OCI-LY1 (cell line): ENCODE measurements at regions not wholly inside any gene's neighbourhood (a gene's known extent, or its start where the extent isn't known, plus 50 kb on each side); places are given as distances from the start of the nearest gene placed in this dataset.

Source experiments
- H2AFZ ChIP-seq: fragments of 200-600 bp; sonication (generic), shearing (Covaris generic); 2 replicates; pipeline ENCODE4 v1.6.0; 2014; ENCODE audit warnings: antibody characterized with exemption, mild to moderate bottlenecking, low read length
- H3F3A ChIP-seq: fragments of 200-600 bp; sonication (generic), shearing (Covaris generic); 2 replicates; pipeline ENCODE4 v1.6.0; 2014; ENCODE audit warnings: mild to moderate bottlenecking, antibody characterized with exemption, low read length, moderate library complexity; ENCODE audit not compliant: insufficient read depth
- H3K27ac ChIP-seq: fragments of 200-600 bp; sonication (generic); 2 replicates; pipeline ENCODE4 v1.5.1; 2014; ENCODE audit warnings: low read length, mixed run types, mild to moderate bottlenecking, low read depth; ENCODE audit not compliant: poor library complexity, severe bottlenecking
- H3K27me3 ChIP-seq: fragments of 200-600 bp; sonication (generic); 2 replicates; pipeline ENCODE4 v1.6.0; 2014; ENCODE audit warnings: antibody characterized with exemption, mild to moderate bottlenecking, low read length, moderate library complexity; ENCODE audit not compliant: insufficient read depth
- H3K36me3 ChIP-seq: fragments of 200-600 bp; sonication (generic); 2 replicates; pipeline ENCODE4 v1.6.1; 2014; ENCODE audit warnings: mild to moderate bottlenecking, antibody characterized with exemption, low read length, moderate library complexity, mixed read lengths; ENCODE audit not compliant: insufficient read depth
- H3K4me1 ChIP-seq: fragments of 200-600 bp; sonication (generic); 2 replicates; pipeline ENCODE4 v1.5.1; 2014; ENCODE audit warnings: mild to moderate bottlenecking, low read length, moderate library complexity; ENCODE audit not compliant: insufficient read depth, severe bottlenecking
- H3K4me2 ChIP-seq: fragments of 200-600 bp; sonication (generic), shearing (Covaris generic); 2 replicates; pipeline ENCODE4 v1.6.1; 2014; ENCODE audit warnings: low read length
- H3K4me3 ChIP-seq: fragments of 200-600 bp; sonication (generic); 2 replicates; pipeline ENCODE4 v1.5.1; 2014; ENCODE audit warnings: low read length, low read depth, mild to moderate bottlenecking, mixed read lengths; ENCODE audit not compliant: poor library complexity, severe bottlenecking
- H3K79me2 ChIP-seq: fragments of 200-600 bp; shearing (Covaris generic); 2 replicates; pipeline ENCODE4 v1.6.1; 2016; ENCODE audit warnings: mixed run types, low read length, mixed read lengths; ENCODE audit not compliant: insufficient read depth
- H3K9ac ChIP-seq: fragments of 200-600 bp; sonication (generic), shearing (Covaris generic); 2 replicates; pipeline ENCODE4 v1.6.1; 2014; ENCODE audit warnings: mild to moderate bottlenecking, low read length, mixed read lengths
- H3K9me2 ChIP-seq: fragments of 200-600 bp; sonication (generic), shearing (Covaris generic); 2 replicates; pipeline ENCODE4 v1.6.1; 2014; ENCODE audit warnings: low read depth, mild to moderate bottlenecking, low read length, mixed read lengths
- H3K9me3 ChIP-seq: fragments of 200-600 bp; shearing (Covaris generic); 2 replicates; pipeline ENCODE4 v1.6.1; 2014; ENCODE audit warnings: low read length, mixed read lengths
- H4K20me1 ChIP-seq: fragments of 200-600 bp; sonication (generic), shearing (Covaris generic); 2 replicates; pipeline ENCODE4 v1.6.0; 2016; ENCODE audit warnings: mild to moderate bottlenecking, low read length; ENCODE audit not compliant: insufficient read depth
- CTCF ChIP-seq: fragments of 200-600 bp; sonication (generic), shearing (Covaris generic); IDR thresholded peaks from 2 replicates; pipeline ENCODE4 v1.5.1; 2017; ENCODE audit warnings: mild to moderate bottlenecking, antibody characterized with exemption, low read length, moderate library complexity, mixed read lengths
- EZH2 ChIP-seq: fragments of 200-600 bp; sonication (generic), shearing (Covaris generic); IDR thresholded peaks from 2 replicates; pipeline ENCODE4 v1.8.0; 2017; ENCODE audit warnings: borderline replicate concordance, mixed run types, mild to moderate bottlenecking, antibody characterized with exemption, low read length, moderate library complexity, mixed read lengths

GRCh38 chr2:41320491-41320890 is 727.3 kb upstream of the PKDCC start:
- no peak overlapping the region for H2AFZ ChIP-seq
- no peaks in the 10 kb centered on the region for H3K9me2 ChIP-seq
- no peaks in the 10 kb centered on the region for H3K27me3 ChIP-seq
- no peaks in the 10 kb centered on the region for H3F3A ChIP-seq
- H4K20me1 ChIP-seq: no peaks in the 10 kb centered on the region
- no peak overlapping the region for H3K4me3 ChIP-seq
- H3K4me1 ChIP-seq: no peaks in the 10 kb centered on the region
- H3K9ac ChIP-seq: no peak overlapping the region
- no peaks in the 10 kb centered on the region for H3K36me3 ChIP-seq
- H3K4me2 ChIP-seq: no peak overlapping the region
- no peak overlapping the region for H3K27ac ChIP-seq
- TF ChIP-seq CTCF: no peak
- no peak for TF ChIP-seq EZH2
- H3K9me3 ChIP-seq: no peaks in the 10 kb centered on the region
- no peaks in the 10 kb centered on the region for H3K79me2 ChIP-seq

GRCh38 chr2:41321351-41321750 is 726.5 kb upstream of the PKDCC start:
- Histone ChIP-seq H3K36me3 (no peaks in the 10 kb centered on the region), H4K20me1 (no peaks in the 10 kb centered on the region), H3F3A (no peaks in the 10 kb centered on the region), H3K9ac (no peak overlapping the region), H3K4me1 (no peaks in the 10 kb centered on the region), H3K27me3 (no peaks in the 10 kb centered on the region), H3K9me3 (no peaks in the 10 kb centered on the region), H3K9me2 (no peaks in the 10 kb centered on the region), H3K4me2 (no peak overlapping the region), H3K4me3 (no peak overlapping the region), H2AFZ (no peak overlapping the region), H3K27ac (no peak overlapping the region), H3K79me2 (no peaks in the 10 kb centered on the region)
- no peak for TF ChIP-seq CTCF
- TF ChIP-seq EZH2: no peak

GRCh38 chr2:41326851-41327250 is 721.0 kb upstream of the PKDCC start:
- no peak overlapping the region for H3K4me2 ChIP-seq
- H3K36me3 ChIP-seq: no peaks in the 10 kb centered on the region
- no peaks in the 10 kb centered on the region for H3K9me2 ChIP-seq
- no peaks in the 10 kb centered on the region for H3K79me2 ChIP-seq
- H3K4me3 ChIP-seq: no peak overlapping the region
- no peaks in the 10 kb centered on the region for H3K27me3 ChIP-seq
- H3K4me1 ChIP-seq: no peaks in the 10 kb centered on the region
- no peak overlapping the region for H3K9ac ChIP-seq
- H3K27ac ChIP-seq: no peak overlapping the region
- H3F3A ChIP-seq: no peaks in the 10 kb centered on the region
- no peaks in the 10 kb centered on the region for H4K20me1 ChIP-seq
- no peak overlapping the region for H2AFZ ChIP-seq
- H3K9me3 ChIP-seq: no peaks in the 10 kb centered on the region
- TF ChIP-seq CTCF (no peak), EZH2 (no peak)
